ENCODE measurements at regions not wholly inside any gene's neighbourhood (a gene's known extent, or its start where the extent isn't known, plus 50 kb on each side); places are given as distances from the start of the nearest gene placed in this dataset.

- CTCF ChIA-PET: no interaction called here
- WGBS (ENCODE audit: insufficient coverage): no CpG with 5 or more reads among the region's 3 CpGs
- Mint-ChIP-seq H3K27ac (no peak overlapping the region), H3K9me3 (ENCODE audit: insufficient read depth) (peaks cover 4% of the 10 kb centered on the region), H3K4me1 (no peaks in the 10 kb centered on the region), H3K4me3 (no peak overlapping the region), H3K27me3 (no peaks in the 10 kb centered on the region)
- H3K9me3 ChIP-seq (ENCODE audit: control extremely low read depth in 1 of 3, control insufficient read depth in 2 of 3, insufficient read depth in 1 of 3, low read length in 2 of 3): no peaks in the 10 kb centered on the region
- no peak overlapping the region for H3K4me2 ChIP-seq (replicated peaks; ENCODE audit: low read depth, low read length, poor library complexity, severe bottlenecking)
- peaks cover 0 to 3% (median 0%) of the 10 kb centered on the region in 4 experiments for H3K27me3 ChIP-seq (replicated peaks in 1 of 4; ENCODE audit: control extremely low read depth in 1 of 4, control insufficient read depth in 3 of 4, insufficient read depth in 4 of 4, low read length in 3 of 4)
- H4K20me1 ChIP-seq (ENCODE audit: control insufficient read depth, insufficient read depth, low read length, poor library complexity, severe bottlenecking): no peaks in the 10 kb centered on the region
- H3K79me2 ChIP-seq (ENCODE audit: control insufficient read depth, insufficient read depth, low read length): no peaks in the 10 kb centered on the region
- ATAC-seq (ENCODE audit: low read depth): no peak
- no peak overlapping the region for H2AFZ ChIP-seq (ENCODE audit: insufficient read depth, low read depth, low read length, poor library complexity, severe bottlenecking)
- no peaks in the 10 kb centered on the region for H3K36me3 ChIP-seq (replicated peaks in 1 of 2; ENCODE audit: control extremely low read depth in 1 of 2, control insufficient read depth in 1 of 2, extremely low read depth in 1 of 2, insufficient read depth in 2 of 2, low read length in 1 of 2)
- no peaks in the 10 kb centered on the region for H3K4me1 ChIP-seq (ENCODE audit: control insufficient read depth in 2 of 2, insufficient read depth in 2 of 2, low read length in 2 of 2)
- H3K9ac ChIP-seq (ENCODE audit: low read length): no peak overlapping the region
- H3K27ac ChIP-seq (ENCODE audit: low read length in 2 of 2): no peak overlapping the region
- intact Hi-C loops (cut with micrococcal nuclease): no loop called here
- POLR2A ChIA-PET: no interaction called here
- TF ChIP-seq CTCF (IDR thresholded peaks at IDR 0.05) (no peak), EZH2 (IDR thresholded peaks at IDR 0.05; ENCODE audit: borderline replicate concordance, insufficient read depth, low read depth, low read length, poor library complexity, severe bottlenecking) (no peak)
- no peak overlapping the region for H3K4me3 ChIP-seq (ENCODE audit: control extremely low read depth in 1 of 5, extremely low read depth in 1 of 5, insufficient read depth in 1 of 5, low read depth in 2 of 5, low read length in 4 of 5)
- no peak for DNase-seq
Measured at GRCh38 chr10:109253306-109253705, 670.0 kb downstream of the XPNPEP1 start.

- ATAC-seq (ENCODE audit: low read depth) (no peak), DNase-seq (no peak)
- Mint-ChIP-seq H3K4me3 (no peak overlapping the region), H3K4me1 (no peaks in the 10 kb centered on the region), H3K27me3 (no peaks in the 10 kb centered on the region), H3K9me3 (ENCODE audit: insufficient read depth) (no peaks in the 10 kb centered on the region), H3K27ac (no peak overlapping the region)
- Histone ChIP-seq H3K79me2 (ENCODE audit: control insufficient read depth, insufficient read depth, low read length) (no peaks in the 10 kb centered on the region), H3K4me1 (ENCODE audit: control insufficient read depth in 2 of 2, insufficient read depth in 2 of 2, low read length in 2 of 2) (no peaks in the 10 kb centered on the region), H3K36me3 (replicated peaks in 1 of 2; ENCODE audit: control extremely low read depth in 1 of 2, control insufficient read depth in 1 of 2, extremely low read depth in 1 of 2, insufficient read depth in 2 of 2, low read length in 1 of 2) (no peaks in the 10 kb centered on the region), H2AFZ (ENCODE audit: insufficient read depth, low read depth, low read length, poor library complexity, severe bottlenecking) (no peak overlapping the region), H4K20me1 (ENCODE audit: control insufficient read depth, insufficient read depth, low read length, poor library complexity, severe bottlenecking) (no peaks in the 10 kb centered on the region), H3K9me3 (ENCODE audit: control extremely low read depth in 1 of 3, control insufficient read depth in 2 of 3, insufficient read depth in 1 of 3, low read length in 2 of 3) (no peaks in the 10 kb centered on the region), H3K4me2 (replicated peaks; ENCODE audit: low read depth, low read length, poor library complexity, severe bottlenecking) (no peak overlapping the region), H3K4me3 (ENCODE audit: control extremely low read depth in 1 of 5, extremely low read depth in 1 of 5, insufficient read depth in 1 of 5, low read depth in 2 of 5, low read length in 4 of 5) (no peak overlapping the region), H3K27ac (ENCODE audit: low read length in 2 of 2) (no peak overlapping the region), H3K27me3 (replicated peaks in 1 of 4; ENCODE audit: control extremely low read depth in 1 of 4, control insufficient read depth in 3 of 4, insufficient read depth in 4 of 4, low read length in 3 of 4) (peaks cover 0 to 3% (median 0%) of the 10 kb centered on the region in 4 experiments), H3K9ac (ENCODE audit: low read length) (no peak overlapping the region)
- 75% methylated on average over 3 of the region's 4 CpGs for WGBS (ENCODE audit: insufficient coverage)
- ChIA-PET POLR2A (no interaction called here), CTCF (no interaction called here)
- intact Hi-C loops (cut with micrococcal nuclease): no loop called here
- TF ChIP-seq EZH2 (IDR thresholded peaks at IDR 0.05; ENCODE audit: borderline replicate concordance, insufficient read depth, low read depth, low read length, poor library complexity, severe bottlenecking) (no peak), CTCF (IDR thresholded peaks at IDR 0.05) (no peak)
Measured at GRCh38 chr10:109250152-109250551, 673.2 kb downstream of the XPNPEP1 start.

All from B cell (primary cell).